Activated CD4-positive, alpha-beta T cell treated with anti-CD3 and anti-CD28 coated beads, Interleukin-2, Interleukin-6, amounts not matched to agents 100 ng/mL and 50 ng/mL, durations not matched to agents 16 hours and 8 hours (primary cell): ENCODE measurements at regions not wholly inside any gene's neighbourhood (a gene's known extent, or its start where the extent isn't known, plus 50 kb on each side); places are given as distances from the start of the nearest gene placed in this dataset.
"Not testable (repeated sequence)": the region's sequence is repeated elsewhere in the genome, so short reads cannot be mapped to it uniquely, and the experiment has no call there.

Source experiments
- DNase-seq: peaks from one replicate; pipeline ENCODE4 v3.0.0-alpha.2; 2020

DNA sequence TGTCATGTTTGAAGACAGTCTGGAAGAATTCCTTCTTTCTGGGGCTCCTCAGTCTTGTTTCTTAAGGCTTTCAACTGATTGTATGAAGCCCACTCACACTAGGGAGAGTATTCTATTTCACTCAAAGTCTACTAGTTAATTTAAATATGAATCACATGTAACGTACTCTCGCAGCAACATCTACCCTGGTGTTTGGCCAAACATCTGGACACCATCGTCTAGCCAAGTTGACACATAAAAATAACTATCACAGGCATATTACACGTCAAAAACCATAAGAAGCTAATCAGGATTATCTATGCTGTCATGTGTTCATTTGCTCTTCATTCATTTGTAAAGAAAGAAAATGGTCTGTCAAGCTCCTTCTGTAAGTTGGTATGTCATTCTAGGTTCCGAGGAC is 787.4 kb downstream of the KCNJ2 start:
- DNase-seq, result no peak

DNA sequence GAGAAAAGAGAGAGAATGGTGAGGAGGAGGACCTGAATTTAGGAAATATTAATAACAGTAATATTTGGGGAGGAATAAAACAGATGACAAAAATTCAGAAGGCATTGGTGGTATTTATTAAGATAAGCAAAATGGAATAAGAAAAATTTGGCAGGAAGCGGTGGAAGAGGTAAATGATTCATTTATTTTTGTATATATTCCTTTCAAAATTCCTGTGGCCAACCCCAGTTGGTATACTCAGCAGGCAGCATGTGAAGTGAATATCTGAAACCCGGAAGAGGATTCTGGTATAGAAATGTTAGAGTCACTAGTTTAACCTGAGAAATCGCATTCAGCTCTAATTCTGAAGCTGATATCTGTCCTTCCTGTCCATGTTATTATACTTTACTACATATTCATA is 792.0 kb downstream of the KCNJ2 start:
- no peak for DNase-seq

DNA sequence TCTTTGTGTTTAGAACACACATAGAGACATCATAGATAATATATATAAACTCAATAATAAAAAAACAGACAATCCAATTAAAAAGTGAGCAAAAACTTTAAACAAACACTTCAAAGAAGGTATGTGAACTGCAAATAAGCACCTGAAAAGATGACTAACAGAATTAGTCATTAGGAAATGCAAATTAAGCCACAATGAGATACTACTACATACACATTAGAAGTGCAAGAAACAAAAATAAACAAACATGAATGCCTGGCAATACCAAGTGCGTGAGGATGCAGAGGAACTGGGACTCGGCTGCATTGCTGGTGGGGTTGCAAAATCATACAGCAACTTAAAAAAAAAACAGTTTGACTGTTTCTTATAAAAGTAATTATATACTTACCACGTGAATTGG is 799.0 kb downstream of the KCNJ2 start:
- DNase-seq, result no peak

DNA sequence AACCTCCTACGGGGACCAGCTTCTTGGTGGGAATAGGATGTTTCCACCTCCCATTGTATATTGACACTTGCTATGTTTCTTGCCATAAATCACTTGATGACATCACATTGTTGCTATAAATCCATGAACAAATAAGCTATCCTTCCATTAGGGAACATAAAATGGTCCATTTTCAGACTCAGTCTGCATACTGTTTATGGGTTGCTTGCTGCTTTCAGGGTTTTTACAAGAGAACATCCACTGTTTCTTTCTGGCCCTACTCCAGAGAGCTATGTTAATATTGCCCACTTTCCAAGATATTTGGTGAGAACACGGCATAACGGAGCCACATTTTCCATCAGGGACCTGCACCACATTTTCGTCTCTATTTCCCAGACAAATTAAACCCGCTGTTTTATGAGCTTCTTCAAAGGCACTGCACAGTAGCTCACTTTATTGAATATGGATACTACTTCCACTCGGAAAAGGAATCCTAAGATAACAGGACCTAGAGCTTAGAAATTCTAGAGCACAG is 800.2 kb downstream of the KCNJ2 start:
- DNase-seq, result no peak

DNA sequence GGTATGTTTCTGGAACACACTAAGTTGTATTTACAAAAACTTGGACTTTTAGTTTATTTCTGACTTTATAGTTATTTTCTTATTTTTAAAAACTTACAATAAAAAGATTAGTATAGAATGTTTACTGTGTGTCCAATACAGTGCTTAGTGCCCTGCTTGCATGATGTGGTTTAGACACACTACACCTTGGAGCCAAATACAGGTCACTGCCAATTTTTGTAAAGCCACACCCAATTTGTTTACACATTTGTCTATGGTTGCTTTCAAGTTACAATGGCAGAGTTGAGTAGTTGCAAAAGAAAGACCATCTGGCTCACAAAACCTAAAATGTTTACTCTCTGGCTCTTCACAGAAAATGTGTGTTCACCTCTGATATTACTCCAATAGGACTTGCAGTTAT is 807.1 kb downstream of the KCNJ2 start:
- no peak for DNase-seq

DNA sequence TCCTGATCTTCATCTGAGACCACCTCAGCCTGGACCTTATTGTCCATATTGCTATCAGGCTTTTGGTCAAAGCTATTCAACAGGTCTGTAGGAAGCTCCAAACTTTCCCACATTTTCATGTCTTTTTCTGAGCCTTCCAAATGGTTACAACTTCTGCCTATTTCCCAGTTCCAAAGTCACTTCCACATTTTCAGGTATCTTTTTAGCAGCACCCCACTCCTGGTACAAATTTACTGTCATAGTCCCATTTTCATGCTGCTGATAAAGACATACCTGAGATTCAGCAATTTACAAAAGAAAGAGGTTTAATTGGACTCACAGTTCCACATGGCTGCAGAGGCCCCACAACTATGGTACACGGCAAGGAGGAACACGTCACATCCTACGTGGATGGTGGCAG is 815.5 kb downstream of the KCNJ2 start:
- DNase-seq, result no peak

DNA sequence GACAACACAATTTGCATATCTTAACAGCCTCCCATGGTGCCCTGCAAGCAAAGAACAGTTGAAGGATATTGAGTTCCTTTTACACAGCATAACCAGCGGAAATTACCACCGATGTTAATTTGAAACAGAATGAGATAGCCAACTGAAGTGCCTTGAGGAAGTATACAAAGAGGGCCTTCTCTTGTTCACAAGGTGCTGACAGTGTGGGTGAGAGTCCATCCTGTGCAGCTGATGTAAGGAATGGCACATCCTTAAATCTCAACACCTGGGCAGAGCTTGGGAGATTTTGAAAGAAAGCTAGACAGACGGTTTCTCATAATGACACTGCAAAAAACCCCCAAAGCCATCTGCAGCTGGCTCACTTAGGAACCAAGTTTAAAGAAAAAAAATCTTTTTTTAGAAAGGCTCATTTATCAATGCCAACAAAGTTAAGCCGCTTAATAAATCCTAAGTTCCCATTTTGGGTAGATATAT is 818.6 kb downstream of the KCNJ2 start:
- peak; percentile 2 for DNase-seq

DNA sequence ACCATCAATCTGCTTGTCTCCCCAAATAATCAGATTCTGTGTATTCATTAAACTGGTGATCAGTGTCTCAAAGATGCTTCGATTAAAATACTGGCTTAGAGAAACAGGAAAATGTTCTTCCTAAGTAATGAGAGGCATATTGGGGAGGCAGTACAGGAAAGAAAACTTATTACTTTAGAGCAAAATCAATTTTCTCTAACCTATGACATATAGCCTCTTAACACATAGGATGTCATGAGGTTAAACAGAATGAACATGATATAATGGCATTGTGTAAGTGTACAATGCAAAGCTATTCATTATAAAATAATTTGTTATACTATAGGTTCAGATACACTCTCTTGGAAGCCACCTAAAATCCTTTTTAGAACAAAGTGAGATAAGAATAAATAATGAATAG is 819.3 kb downstream of the KCNJ2 start:
- no peak for DNase-seq

DNA sequence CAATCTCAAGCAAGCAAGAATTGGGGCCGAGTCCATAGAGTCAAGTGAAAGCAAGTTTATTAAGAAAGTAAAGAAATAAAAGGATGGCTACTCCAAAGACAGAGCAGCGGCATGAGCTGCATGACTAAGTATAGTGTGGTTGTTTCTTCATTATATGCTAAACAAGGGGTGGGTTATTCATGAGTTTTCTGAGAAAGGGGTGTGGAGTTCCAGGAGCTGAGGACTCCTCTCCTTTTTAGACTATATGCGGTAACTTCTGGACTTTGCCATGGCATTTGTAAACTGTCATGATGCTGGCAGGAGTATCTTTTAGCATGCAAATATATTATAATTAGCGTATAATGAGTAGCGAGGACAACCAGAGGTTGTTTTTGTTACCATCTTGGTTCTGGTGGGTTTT is 819.9 kb downstream of the KCNJ2 start:
- DNase-seq, result no peak

DNA sequence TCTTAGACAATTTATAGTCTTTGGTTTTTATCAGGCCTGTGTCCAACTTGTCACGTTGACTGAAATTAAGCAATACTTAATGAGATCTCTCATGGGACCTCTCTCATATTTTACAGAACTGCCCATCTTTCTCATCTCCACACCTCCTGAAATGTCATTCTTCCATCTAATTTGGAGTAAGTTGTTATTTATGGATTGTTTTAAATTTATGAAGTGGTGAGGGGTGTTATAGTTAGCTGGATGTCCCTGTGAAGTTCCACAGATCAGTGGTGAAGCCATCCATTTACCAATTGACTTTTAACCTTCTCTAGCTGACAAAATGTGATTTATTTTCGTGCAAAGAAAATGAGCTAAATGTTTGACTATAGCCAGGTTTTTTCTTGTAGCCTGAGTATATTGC is 824.9 kb downstream of the KCNJ2 start:
- no peak for DNase-seq

DNA sequence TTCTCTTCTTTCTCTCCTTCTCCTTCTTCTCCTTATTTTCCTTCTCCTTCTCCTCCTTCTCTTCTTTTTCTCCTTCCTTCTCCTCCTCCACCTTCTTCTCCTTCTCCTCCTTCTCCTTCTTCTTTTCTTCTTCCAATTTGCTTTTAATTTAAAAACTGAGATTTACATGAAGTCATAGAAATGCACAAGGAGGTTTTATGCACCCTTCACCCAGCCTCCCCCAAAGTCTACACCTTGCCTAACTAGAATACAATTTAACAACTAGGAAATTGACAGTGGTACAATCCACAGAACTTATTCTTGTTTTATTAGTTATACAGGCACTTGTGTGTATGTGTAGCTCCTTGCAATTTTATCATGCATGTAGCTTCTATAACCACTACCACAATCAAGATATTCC is 826.7 kb downstream of the KCNJ2 start:
- DNase-seq, result no peak

DNA sequence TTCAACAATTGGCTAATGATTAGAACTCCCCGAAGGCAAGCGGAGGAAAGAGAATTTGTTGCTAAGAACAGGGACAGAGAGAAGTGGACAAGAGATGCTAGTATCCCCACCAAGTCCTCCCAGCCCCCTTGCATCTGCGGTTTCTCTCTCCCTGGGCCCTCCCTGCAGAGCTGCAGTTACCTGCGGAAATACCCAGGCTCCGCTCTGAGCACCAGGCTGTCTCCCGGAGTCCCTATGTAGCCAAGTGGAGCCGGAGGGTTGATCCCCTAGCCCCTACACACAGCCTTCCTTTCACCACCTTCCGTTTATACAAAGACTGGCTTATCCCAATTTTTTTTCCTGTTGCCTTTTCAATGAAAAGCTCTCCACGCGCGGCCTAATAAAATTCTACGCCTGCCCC is 834.4 kb downstream of the KCNJ2 start:
- no peak for DNase-seq

DNA sequence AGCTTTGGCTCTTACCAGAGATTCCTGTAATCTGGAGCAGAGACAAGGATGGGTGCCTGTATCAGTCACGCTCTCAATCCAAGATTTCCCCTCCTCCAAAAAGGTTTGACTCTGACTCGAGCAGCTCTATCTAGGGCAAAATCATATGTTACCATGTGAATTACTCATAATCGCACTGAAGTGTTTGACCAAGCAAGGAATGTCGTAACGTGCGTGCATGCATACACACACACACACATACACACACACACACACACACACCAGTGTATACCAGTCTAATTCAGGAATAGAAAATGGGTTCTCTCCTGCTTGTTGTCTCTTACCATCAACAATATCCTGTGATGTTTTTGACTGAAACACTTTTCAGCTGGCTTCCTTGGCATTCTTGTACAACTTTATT is 835.1 kb downstream of the KCNJ2 start:
- DNase-seq, result no peak

DNA sequence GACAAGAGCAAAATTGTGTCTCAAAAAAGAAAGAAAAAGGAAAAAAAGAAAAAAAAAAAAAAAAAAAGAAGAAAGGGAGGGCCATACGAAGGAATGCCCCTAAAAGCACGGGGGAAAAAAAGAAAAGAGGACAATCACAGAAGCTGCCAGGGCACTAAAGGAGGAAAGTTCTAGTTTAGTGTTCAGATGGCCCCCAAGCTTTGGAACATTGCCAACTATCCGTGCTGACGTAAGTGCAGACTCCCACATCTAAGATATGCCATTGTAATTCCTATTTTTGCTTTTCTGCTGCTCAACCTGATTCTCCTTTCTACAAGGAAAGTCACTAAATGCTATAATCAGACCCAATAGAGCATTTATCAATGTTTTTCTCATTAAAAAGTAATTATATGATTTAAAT is 842.1 kb downstream of the KCNJ2 start:
- DNase-seq, result no peak

DNA sequence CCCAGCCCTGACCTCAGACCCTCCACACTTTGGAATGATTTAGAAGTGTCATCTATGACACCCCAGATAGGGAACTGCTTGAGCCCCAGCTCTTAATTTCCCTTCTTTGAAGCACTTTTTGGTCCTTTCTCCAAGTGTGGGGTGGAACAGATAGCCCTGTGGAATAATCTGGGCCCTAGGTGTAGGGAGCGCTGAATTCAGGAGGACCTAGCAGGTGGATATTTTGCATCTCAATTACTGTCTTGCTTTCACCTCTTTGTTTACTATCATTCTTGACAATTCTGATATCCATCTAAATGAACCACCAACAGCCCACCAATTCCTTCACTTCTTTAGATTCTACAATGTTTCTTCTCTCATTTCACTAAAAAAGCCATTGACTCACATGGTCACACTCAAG is 850.4 kb downstream of the KCNJ2 start:
- no peak for DNase-seq

DNA sequence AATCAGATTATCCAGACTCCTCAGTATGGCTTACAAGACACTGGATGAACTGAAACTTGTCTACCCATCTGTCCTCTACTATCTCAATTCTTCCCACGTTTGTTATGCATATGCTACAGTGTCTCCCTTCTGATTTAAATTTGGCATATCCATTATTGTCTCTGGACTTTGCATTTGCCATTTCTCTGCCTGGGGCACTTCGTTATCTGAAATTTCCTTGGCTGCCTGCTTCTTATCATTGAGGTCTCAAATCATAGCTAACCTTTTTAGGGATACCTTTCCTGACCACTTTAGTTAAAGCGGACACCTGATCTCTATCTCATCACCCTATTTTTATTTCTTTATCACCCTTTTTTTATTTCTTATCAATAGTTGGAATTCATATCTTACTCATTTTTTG is 853.4 kb downstream of the KCNJ2 start:
- DNase-seq, result no peak

DNA sequence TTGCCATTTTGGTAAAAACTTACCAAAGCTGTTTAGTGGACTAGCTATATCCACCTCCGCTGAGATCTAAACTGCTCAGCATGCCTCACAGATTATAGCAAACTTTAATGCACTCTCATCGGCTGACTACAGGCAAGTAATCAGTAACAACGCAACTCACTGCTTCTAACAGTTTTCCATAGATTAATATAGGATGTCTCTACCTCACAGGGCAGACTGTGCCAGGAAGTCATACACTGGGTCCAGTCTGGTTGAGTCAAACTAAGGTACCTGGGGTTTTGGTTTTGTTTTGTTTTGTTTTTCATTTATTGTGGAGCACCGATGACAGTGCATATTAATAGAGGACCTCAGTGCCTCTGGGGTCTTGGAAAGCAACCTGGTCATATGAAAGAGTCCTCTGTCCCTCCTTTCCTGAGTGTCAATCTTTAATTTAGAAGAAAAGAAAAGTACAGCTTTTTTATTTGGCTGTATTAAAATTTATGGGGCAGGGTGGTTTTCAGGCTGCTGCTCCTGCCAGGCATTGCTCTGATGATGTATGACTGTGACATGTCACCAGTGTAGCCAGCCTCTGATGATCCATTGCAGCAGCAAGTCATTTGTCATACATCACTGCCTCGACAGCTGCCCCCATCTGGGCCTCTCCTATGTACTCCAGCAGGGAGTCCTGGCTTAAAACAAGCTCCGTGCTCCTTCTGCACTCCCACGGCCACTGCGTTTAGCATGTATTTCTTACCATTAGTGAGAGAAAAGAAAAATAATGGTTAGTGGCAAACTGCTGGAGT is 854.1 kb downstream of the KCNJ2 start:
- DNase-seq, result no peak

DNA sequence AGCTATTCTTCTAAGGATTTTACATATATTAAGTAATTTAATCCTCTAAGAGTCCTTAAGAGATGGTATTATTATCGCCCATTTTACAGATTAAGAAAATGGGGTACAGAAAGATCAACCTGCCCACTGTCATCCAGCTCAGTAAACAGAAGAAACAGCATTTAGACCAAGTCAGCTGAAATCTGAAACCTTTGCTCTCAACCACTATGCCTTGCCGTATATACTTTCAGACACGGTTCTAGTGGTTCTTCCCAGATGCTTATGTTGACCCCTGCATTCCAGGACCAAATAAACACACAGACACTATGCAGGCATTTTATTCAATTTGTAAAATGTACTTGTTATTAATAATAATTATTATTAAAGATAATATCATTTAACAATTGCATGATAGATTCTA is 854.8 kb downstream of the KCNJ2 start:
- no peak for DNase-seq

DNA sequence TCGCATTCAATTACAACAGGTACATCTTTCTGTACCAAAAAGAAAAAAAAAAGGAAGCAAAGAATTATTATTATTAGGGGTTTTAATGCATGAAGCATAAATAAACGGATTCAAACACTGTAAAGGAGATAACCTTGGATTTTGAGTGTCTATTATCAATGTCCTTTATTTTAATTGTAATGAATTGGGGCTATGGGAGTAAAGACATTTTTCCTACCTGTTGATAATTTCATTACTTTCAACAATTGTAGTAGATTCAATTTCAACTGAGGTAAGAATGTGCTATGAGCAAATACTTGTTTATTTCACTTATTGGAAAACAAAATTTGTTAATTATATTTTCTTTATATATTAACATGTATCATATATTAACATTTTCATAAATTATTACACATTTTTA is 855.6 kb downstream of the KCNJ2 start:
- no peak for DNase-seq

DNA sequence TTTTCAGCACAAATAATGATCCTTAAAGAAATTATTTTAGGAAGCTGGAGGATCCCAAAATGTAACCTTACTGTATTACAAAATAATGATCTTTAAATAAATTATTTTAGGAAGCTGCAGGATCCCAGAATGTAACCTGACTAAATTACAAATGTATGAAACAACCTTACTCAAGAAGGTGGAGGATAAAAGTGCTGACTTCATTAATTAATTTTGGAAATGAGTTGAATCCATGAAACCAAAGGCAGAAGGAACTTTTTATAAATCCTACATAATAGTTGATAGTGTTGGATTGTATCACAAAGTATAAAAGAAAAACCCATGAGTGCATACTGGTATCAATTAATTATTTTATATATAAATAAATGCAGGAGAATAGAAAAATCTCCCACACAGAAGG is 859.9 kb downstream of the KCNJ2 start:
- DNase-seq, result no peak

DNA sequence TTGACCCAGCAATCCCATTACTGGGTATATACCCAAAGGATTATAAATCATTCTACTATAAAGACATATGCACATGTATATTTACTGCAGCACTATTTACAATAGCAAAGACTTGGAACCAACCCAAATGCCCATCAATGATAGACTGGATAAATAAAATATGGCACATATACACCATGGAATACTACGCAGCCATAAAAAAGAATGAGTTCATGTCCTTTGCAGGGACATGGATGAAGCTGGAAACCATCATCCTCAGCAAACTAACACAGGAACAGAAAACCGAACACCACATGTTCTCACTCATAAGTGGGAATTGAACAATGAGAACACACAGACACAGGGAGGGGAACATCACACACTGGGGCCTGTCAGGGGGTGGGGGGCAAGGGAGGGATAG is 862.0 kb downstream of the KCNJ2 start:
- DNase-seq, result not testable (repeated sequence)

DNA sequence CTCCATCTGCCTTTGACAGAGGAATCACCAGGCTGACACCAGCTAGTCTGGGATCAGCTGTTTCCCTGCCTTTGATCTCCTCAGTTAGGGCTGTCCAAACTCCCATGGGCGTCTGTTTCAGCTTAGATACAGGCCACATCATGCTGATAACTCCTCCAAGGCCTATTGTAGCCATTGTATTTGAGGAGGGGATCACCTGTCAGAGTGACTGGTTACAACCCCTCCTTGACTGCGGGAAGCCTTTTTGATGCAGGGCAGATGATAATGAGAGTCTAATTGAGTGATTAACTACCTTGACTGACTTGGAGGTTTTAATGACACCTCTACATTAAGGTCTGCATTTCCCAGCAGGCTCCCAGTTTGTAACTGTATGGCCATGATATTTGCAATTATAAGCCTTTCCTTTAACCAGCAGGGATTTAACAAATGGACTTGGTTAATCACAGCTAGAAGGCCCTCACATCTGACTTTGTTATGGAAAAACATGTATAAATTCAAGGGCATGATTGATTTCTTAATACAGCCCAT is 863.5 kb downstream of the KCNJ2 start:
- no peak for DNase-seq

DNA sequence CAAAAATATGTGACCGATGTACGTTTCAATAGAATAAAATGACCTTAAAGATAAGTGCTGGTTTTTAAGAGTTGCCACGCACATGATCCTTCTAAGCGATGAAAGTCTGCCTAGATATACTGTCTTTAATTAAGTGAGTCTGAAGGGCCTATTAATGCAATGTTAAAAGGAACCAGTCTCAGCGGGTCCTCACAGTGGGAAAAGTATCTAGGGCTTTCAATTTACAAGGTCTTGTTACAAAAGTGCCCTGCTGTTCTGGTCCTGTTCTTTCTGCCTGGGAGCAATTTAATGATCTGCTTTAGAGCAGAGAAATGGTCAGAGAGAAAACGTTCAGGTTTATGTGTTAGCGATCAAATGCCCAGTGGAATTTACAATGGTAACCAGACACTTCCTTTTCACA is 864.0 kb downstream of the KCNJ2 start:
- no peak for DNase-seq

DNA sequence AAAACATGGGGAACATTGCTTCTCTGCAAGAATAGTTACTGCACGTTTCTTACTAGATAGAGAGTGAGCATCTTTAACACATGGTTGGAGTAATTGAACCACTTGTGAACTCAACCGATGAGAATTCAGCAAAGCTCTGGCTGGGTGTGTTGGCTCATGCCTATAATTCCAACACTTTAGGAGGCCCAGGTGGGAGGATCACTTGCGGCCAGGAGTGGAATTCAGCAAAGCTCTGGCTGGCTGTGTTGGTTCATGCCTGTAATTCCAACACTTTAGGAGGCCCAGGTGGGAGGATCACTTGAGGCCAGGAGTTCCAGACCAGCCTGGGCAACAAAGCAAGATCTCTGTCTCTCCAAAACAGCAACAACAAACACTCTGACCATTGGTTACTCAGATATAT is 865.9 kb downstream of the KCNJ2 start:
- no peak for DNase-seq

DNA sequence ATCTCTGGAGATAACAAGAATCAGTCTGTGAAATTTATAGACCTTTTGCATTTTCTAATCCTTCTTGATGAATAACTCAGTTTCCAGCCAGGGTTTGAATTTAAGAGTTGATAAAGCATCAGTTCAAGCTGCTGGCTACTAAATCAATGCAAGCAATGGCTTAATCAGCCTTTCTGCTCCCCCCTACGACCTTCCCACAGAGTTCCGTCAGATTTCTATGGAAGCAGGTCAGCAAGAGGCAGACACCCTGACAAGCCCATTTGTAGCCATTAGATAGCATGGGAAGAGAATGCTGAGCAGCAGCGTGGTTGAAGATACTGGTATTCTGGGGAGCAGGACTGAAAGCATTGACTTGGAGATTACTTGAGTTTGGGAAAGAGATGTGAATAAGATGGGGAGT is 868.1 kb downstream of the KCNJ2 start:
- no peak for DNase-seq
